Keratinocyte (primary cell): ENCODE measurements at regions not wholly inside any gene's neighbourhood (a gene's known extent, or its start where the extent isn't known, plus 50 kb on each side); places are given as distances from the start of the nearest gene placed in this dataset.

Experiments
- CTCF ChIP-seq, 3 experiments: IDR thresholded peaks in 1 of 3; conservative IDR thresholded peaks in 1 of 3; optimal IDR thresholded peaks in 1 of 3; 2 replicates in 2 of 3; 3 replicates in 1 of 3; pipeline versions ENCODE3 to v1.5.1; 2011; ENCODE audit warnings: low read length in 3 of 3, mild to moderate bottlenecking in 3 of 3, moderate library complexity in 2 of 3, control low read depth in 1 of 3, inconsistent platforms in 1 of 3; ENCODE audit not compliant: insufficient read depth in 2 of 3; ENCODE audit errors: extremely low read depth in 1 of 3
- EZH2 ChIP-seq: IDR thresholded peaks from one replicate; pipeline ENCODE4 v1.6.1; 2012; ENCODE audit warnings: inconsistent platforms, mild to moderate bottlenecking, low read length, moderate library complexity

GRCh38 chr2:46839045-46839444 is 76.6 kb downstream of the MCFD2 start:
- TF ChIP-seq CTCF (optimal IDR thresholded peaks at IDR 0.05 in 1 of 3, IDR thresholded peaks at IDR 0.05 in 1 of 3, conservative IDR thresholded peaks at IDR 0.05 in 1 of 3; ENCODE audit: extremely low read depth in 1 of 3, insufficient read depth in 2 of 3, low read length in 3 of 3), result no peak
- no peak for TF ChIP-seq EZH2
